GM19025 (cell line): ENCODE measurements at regions not wholly inside any gene's neighbourhood (a gene's known extent, or its start where the extent isn't known, plus 50 kb on each side); places are given as distances from the start of the nearest gene placed in this dataset.
"Not testable (repeated sequence)": the region's sequence is repeated elsewhere in the genome, so short reads cannot be mapped to it uniquely, and the experiment has no call there.

Source experiments
- ATAC-seq: cut with Tn5 transposase; IDR thresholded peaks from one replicate; pipeline ENCODE4 v1.9.1; 2021; ENCODE audit warnings: mild to moderate bottlenecking, low read depth, moderate library complexity; ENCODE audit not compliant: unreplicated experiment

- not testable (repeated sequence) for ATAC-seq
These were observed 75.5 kb upstream of the TBC1D5 start for GRCh38 chr3:17817973-17818372.

GRCh38 chr3:17817545-17817944, 75.1 kb upstream of the TBC1D5 start:
- no peak for ATAC-seq

GRCh38 chr3:17816839-17817238, 74.4 kb upstream of the TBC1D5 start:
- not testable (repeated sequence) for ATAC-seq

- ATAC-seq: not testable (repeated sequence)
These were observed 69.9 kb upstream of the TBC1D5 start for GRCh38 chr3:17812328-17812727.

GRCh38 chr3:17811646-17812045, 69.2 kb upstream of the TBC1D5 start:
- ATAC-seq: no peak

- no peak for ATAC-seq
These were observed 68.3 kb upstream of the TBC1D5 start for GRCh38 chr3:17810759-17811158.

- no peak for ATAC-seq
These were observed 66.6 kb upstream of the TBC1D5 start for GRCh38 chr3:17808994-17809393.

- ATAC-seq: no peak
These were observed 64.4 kb upstream of the TBC1D5 start for GRCh38 chr3:17806876-17807275.

GRCh38 chr3:17806201-17806600, 63.8 kb upstream of the TBC1D5 start:
- no peak for ATAC-seq

- ATAC-seq: no peak
These were observed 63.1 kb upstream of the TBC1D5 start for GRCh38 chr3:17805461-17805940.

- ATAC-seq: no peak
These were observed 60.5 kb upstream of the TBC1D5 start for GRCh38 chr3:17802950-17803349.

- ATAC-seq: no peak
These were observed 58.7 kb upstream of the TBC1D5 start for GRCh38 chr3:17801131-17801530.

GRCh38 chr3:17800232-17800631, 57.8 kb upstream of the TBC1D5 start:
- ATAC-seq: no peak

- ATAC-seq: no peak
These were observed 56.9 kb upstream of the TBC1D5 start for GRCh38 chr3:17799312-17799711.

- ATAC-seq: no peak
These were observed 55.6 kb upstream of the TBC1D5 start for GRCh38 chr3:17798000-17798399.

- no peak for ATAC-seq
These were observed 53.3 kb upstream of the TBC1D5 start for GRCh38 chr3:17795711-17796110.

GRCh38 chr3:17795280-17795679, 52.8 kb upstream of the TBC1D5 start:
- no peak for ATAC-seq

- no peak for ATAC-seq
These were observed 51.2 kb upstream of the TBC1D5 start for GRCh38 chr3:17793542-17794195.
